ENCODE measurements at regions not wholly inside any gene's neighbourhood (a gene's known extent, or its start where the extent isn't known, plus 50 kb on each side); places are given as distances from the start of the nearest gene placed in this dataset.

GRCh38 chr13:105442949-105443699, 1092.3 kb downstream of the EFNB2 start:
- TF ChIP-seq, protein P1, sequence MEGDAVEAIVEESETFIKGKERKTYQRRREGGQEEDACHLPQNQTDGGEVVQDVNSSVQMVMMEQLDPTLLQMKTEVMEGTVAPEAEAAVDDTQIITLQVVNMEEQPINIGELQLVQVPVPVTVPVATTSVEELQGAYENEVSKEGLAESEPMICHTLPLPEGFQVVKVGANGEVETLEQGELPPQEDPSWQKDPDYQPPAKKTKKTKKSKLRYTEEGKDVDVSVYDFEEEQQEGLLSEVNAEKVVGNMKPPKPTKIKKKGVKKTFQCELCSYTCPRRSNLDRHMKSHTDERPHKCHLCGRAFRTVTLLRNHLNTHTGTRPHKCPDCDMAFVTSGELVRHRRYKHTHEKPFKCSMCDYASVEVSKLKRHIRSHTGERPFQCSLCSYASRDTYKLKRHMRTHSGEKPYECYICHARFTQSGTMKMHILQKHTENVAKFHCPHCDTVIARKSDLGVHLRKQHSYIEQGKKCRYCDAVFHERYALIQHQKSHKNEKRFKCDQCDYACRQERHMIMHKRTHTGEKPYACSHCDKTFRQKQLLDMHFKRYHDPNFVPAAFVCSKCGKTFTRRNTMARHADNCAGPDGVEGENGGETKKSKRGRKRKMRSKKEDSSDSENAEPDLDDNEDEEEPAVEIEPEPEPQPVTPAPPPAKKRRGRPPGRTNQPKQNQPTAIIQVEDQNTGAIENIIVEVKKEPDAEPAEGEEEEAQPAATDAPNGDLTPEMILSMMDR (IDR thresholded peaks at IDR 0.05; ENCODE audit: borderline replicate concordance, extremely low read depth, low read length, poor library complexity, severe bottlenecking), result no peak
- no peak for TF ChIP-seq EZH2 (IDR thresholded peaks at IDR 0.05; ENCODE audit: borderline replicate concordance, low read depth, low read length, severe bottlenecking)
